Body of pancreas (tissue), 4 donors: ENCODE measurements at regions not wholly inside any gene's neighbourhood (a gene's known extent, or its start where the extent isn't known, plus 50 kb on each side); places are given as distances from the start of the nearest gene placed in this dataset.

Source experiments
- POLR2A ChIP-seq, 3 donors: fragments of 450-650 bp; IDR thresholded peaks; one replicate each; pipeline ENCODE4 v1.6.1; 2016; ENCODE audit warnings: antibody characterized with exemption in 3 of 3, mild to moderate bottlenecking in 2 of 3
- TF ChIP-seq, protein P1 (sequence below), 7 experiments: fragments of 450-650 bp in 4 of 7; fragments of 200-600 bp in 3 of 7; sonication (generic) in 3 of 7; IDR thresholded peaks; one replicate each; pipeline ENCODE4 v1.5.1; 2016 to 2019; ENCODE audit warnings: antibody characterized with exemption in 7 of 7

DNA sequence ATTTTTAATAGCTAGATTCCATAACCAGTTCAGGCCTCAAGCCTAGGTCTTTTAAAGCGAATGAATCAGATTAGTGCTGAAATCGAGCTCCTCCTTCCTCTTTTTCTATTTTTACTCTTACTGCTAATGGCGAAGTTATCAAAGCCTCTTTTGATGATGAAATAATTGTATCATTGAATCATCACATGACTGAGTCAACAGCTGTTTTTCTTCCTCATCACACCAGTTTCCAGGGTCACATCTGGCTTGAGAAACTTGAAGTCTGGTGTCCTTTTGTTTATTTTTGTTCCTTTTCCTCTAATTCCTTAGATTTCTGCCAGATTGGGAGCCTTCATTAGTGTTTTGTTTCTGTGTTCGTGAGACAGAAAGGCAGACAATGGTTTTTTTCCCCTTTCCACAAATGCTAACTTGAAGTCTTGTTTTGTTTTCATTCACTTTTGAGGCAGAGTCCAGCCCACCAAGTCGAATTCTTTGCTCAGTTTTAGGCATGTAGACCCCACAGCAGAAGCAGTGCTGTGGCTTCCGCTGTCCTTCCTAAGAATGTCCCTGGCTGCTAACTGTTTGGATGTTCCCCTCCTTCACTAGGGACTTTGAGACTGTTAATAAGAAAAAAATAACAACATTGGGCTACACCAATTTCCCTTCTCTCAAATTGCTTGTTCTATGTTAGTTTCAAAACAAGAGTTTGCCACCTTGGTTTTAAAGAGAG lies 51.9 kb upstream of the FMOD start:
- TF ChIP-seq, protein P1, sequence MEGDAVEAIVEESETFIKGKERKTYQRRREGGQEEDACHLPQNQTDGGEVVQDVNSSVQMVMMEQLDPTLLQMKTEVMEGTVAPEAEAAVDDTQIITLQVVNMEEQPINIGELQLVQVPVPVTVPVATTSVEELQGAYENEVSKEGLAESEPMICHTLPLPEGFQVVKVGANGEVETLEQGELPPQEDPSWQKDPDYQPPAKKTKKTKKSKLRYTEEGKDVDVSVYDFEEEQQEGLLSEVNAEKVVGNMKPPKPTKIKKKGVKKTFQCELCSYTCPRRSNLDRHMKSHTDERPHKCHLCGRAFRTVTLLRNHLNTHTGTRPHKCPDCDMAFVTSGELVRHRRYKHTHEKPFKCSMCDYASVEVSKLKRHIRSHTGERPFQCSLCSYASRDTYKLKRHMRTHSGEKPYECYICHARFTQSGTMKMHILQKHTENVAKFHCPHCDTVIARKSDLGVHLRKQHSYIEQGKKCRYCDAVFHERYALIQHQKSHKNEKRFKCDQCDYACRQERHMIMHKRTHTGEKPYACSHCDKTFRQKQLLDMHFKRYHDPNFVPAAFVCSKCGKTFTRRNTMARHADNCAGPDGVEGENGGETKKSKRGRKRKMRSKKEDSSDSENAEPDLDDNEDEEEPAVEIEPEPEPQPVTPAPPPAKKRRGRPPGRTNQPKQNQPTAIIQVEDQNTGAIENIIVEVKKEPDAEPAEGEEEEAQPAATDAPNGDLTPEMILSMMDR (IDR thresholded peaks at IDR 0.05), result no peak
- TF ChIP-seq POLR2A (IDR thresholded peaks at IDR 0.05), result no peak
